H1 (cell line): ENCODE measurements at regions not wholly inside any gene's neighbourhood (a gene's known extent, or its start where the extent isn't known, plus 50 kb on each side); places are given as distances from the start of the nearest gene placed in this dataset.

ENCODE experiments used
- CTCF ChIA-PET: fragments of 300-600 bp; sonication (Branson Sonifier 250); formaldehyde crosslinking; loops from one replicate; lab custom pipeline; 2021; ENCODE audit not compliant: partially characterized antibody; lab: Charles Lee
- POLR2A ChIA-PET: fragments of 300-600 bp; sonication (Branson Sonifier 250); formaldehyde crosslinking; loops from one replicate; lab custom pipeline; 2021; ENCODE audit warnings: inconsistent platforms; ENCODE audit not compliant: partially characterized antibody; lab: Charles Lee
- DNase-seq, 2 experiments: peaks; one replicate each; pipeline versions ENCODE4 v3.0.0 to v3.0.0-alpha.2; 2010 to 2022; ENCODE audit warnings: low spot score in 2 of 2, low read depth in 1 of 2, mixed read lengths in 1 of 2
- FAIRE-seq: peaks from 2 replicates; lab custom pipeline; 2011; peaks lifted over from hg19 to GRCh38; lab: Jason Lieb, UNC
- H2AFZ ChIP-seq: 2 replicates; pipeline ENCODE4 v1.8.1; 2012; ENCODE audit warnings: low read length, inconsistent platforms
- H2AK5ac ChIP-seq: 2 replicates; pipeline ENCODE4 v1.6.1; 2013; ENCODE audit warnings: low read depth, low read length
- H2BK120ac ChIP-seq: replicated peaks from 2 replicates; pipeline ENCODE3; 2013; ENCODE audit warnings: low read depth, low read length, inconsistent platforms
- H2BK12ac ChIP-seq: 2 replicates; pipeline ENCODE4 v1.6.1; 2013; ENCODE audit warnings: low read depth, low read length
- H2BK15ac ChIP-seq: 2 replicates; pipeline ENCODE4 v1.6.1; 2013; ENCODE audit warnings: low read length
- H2BK20ac ChIP-seq: 2 replicates; pipeline ENCODE4 v1.6.1; 2013; ENCODE audit warnings: low read length
- H2BK5ac ChIP-seq: 2 replicates; pipeline ENCODE4 v1.6.1; 2013; ENCODE audit warnings: low read depth, low read length
- H3K14ac ChIP-seq: 2 replicates; pipeline ENCODE4 v1.6.1; 2013; ENCODE audit warnings: inconsistent platforms; ENCODE audit not compliant: insufficient read length
- H3K18ac ChIP-seq: 2 replicates; pipeline ENCODE4 v1.6.1; 2013; ENCODE audit warnings: low read length; ENCODE audit errors: extremely low read depth
- H3K23ac ChIP-seq: 2 replicates; pipeline ENCODE4 v1.6.1; 2013; ENCODE audit warnings: inconsistent platforms; ENCODE audit not compliant: insufficient read length
- H3K23me2 ChIP-seq: 2 replicates; pipeline ENCODE4 v1.6.1; 2013; ENCODE audit warnings: low read depth, low read length
- H3K27ac ChIP-seq: 2 replicates; pipeline ENCODE4 v1.6.1; 2011; ENCODE audit warnings: low read depth, low read length, inconsistent platforms
- H3K27me3 ChIP-seq, 4 experiments: replicated peaks in 1 of 4; 1 replicate in 1 of 4; 2 replicates in 3 of 4; pipeline versions ENCODE4 v1.6.1 to v1.8.1; 2011 to 2013; ENCODE audit warnings: low read length in 3 of 4, mild to moderate bottlenecking in 3 of 4, inconsistent platforms in 2 of 4, mixed read lengths in 2 of 4, moderate library complexity in 1 of 4; ENCODE audit not compliant: control insufficient read depth in 3 of 4, insufficient read depth in 3 of 4; ENCODE audit errors: extremely low read depth in 1 of 4
- H3K36me3 ChIP-seq, 4 experiments: 2 replicates each; pipeline versions ENCODE4 v1.6.1 to v1.8.1; 2011 to 2013; ENCODE audit warnings: mild to moderate bottlenecking in 4 of 4, low read length in 3 of 4, moderate library complexity in 2 of 4, control low read depth in 1 of 4, inconsistent platforms in 1 of 4; ENCODE audit not compliant: insufficient read depth in 4 of 4, control insufficient read depth in 2 of 4
- H3K4ac ChIP-seq: replicated peaks from 2 replicates; pipeline ENCODE3; 2013; ENCODE audit warnings: low read length, low read depth, mixed read lengths, inconsistent platforms; ENCODE audit not compliant: insufficient read length
- H3K4me1 ChIP-seq, 4 experiments: replicated peaks in 1 of 4; 1 replicate in 1 of 4; 2 replicates in 3 of 4; pipeline versions ENCODE4 v1.6.1 to v1.8.1; 2011 to 2013; ENCODE audit warnings: low read length in 3 of 4, inconsistent platforms in 2 of 4, mixed read lengths in 1 of 4; ENCODE audit not compliant: insufficient read depth in 4 of 4, control insufficient read depth in 3 of 4
- H3K4me2 ChIP-seq, 2 experiments: 2 replicates each; pipeline versions ENCODE4 v1.6.1 to v1.8.1; 2011 to 2013; ENCODE audit warnings: low read depth in 2 of 2, low read length in 2 of 2, control low read depth in 1 of 2, inconsistent platforms in 1 of 2, mild to moderate bottlenecking in 1 of 2; ENCODE audit not compliant: insufficient read depth in 1 of 2
- H3K4me3 ChIP-seq, 4 experiments: fragments of 200-600, 300-600 bp in 1 of 4; sonication (generic), shearing (Covaris generic), sonication (Bioruptor Twin) in 1 of 4; 2 replicates each; pipeline versions ENCODE4 v1.5.1 to v1.8.1; 2011 to 2016; ENCODE audit warnings: low read length in 4 of 4, low read depth in 3 of 4, control low read depth in 2 of 4, inconsistent platforms in 2 of 4, mild to moderate bottlenecking in 2 of 4, mixed read lengths in 1 of 4, moderate library complexity in 1 of 4; ENCODE audit not compliant: insufficient read depth in 2 of 4; ENCODE audit errors: extremely low read depth in 1 of 4
- H3K56ac ChIP-seq: replicated peaks from 2 replicates; pipeline ENCODE3; 2013; ENCODE audit warnings: low read depth, mild to moderate bottlenecking, mixed read lengths, low read length, inconsistent platforms; ENCODE audit not compliant: insufficient read length
- H3K79me1 ChIP-seq: 2 replicates; pipeline ENCODE4 v1.6.1; 2013; ENCODE audit warnings: low read depth, low read length, control low read depth
- H3K79me2 ChIP-seq, 2 experiments: 2 replicates each; pipeline versions ENCODE4 v1.6.1 to v1.8.1; 2012 to 2013; ENCODE audit warnings: low read length in 2 of 2, mild to moderate bottlenecking in 2 of 2, inconsistent platforms in 1 of 2; ENCODE audit not compliant: insufficient read depth in 2 of 2, control insufficient read depth in 1 of 2
- H3K9ac ChIP-seq, 4 experiments: replicated peaks in 1 of 4; 1 replicate in 1 of 4; 2 replicates in 3 of 4; pipeline versions ENCODE4 v1.6.1 to v1.8.1; 2011 to 2013; ENCODE audit warnings: low read depth in 3 of 4, low read length in 3 of 4, control low read depth in 2 of 4, mild to moderate bottlenecking in 2 of 4, moderate library complexity in 2 of 4, inconsistent platforms in 1 of 4; ENCODE audit errors: extremely low read depth in 1 of 4
- H3K9me3 ChIP-seq, 2 experiments: 2 replicates each; pipeline versions ENCODE4 v1.6.1 to v1.8.1; 2012 to 2013; ENCODE audit warnings: mild to moderate bottlenecking in 2 of 2, moderate library complexity in 2 of 2, control low read depth in 1 of 2, inconsistent platforms in 1 of 2, low read depth in 1 of 2, low read length in 1 of 2, mixed read lengths in 1 of 2; ENCODE audit not compliant: insufficient read depth in 2 of 2
- H4K20me1 ChIP-seq, 2 experiments: replicated peaks in 1 of 2; 2 replicates each; pipeline versions ENCODE3 to v1.8.1; 2011 to 2013; ENCODE audit warnings: inconsistent platforms in 2 of 2, low read length in 2 of 2, mild to moderate bottlenecking in 1 of 2; ENCODE audit not compliant: insufficient read depth in 2 of 2, control insufficient read depth in 1 of 2
- H4K5ac ChIP-seq: 2 replicates; pipeline ENCODE4 v1.6.1; 2013; ENCODE audit warnings: low read length, low read depth, mixed read lengths, inconsistent platforms; ENCODE audit not compliant: insufficient read length
- H4K8ac ChIP-seq: 2 replicates; pipeline ENCODE4 v1.8.0; 2013; ENCODE audit warnings: mild to moderate bottlenecking, moderate library complexity, low read length, inconsistent platforms; ENCODE audit not compliant: insufficient read depth; ENCODE audit errors: extremely low read depth
- H4K91ac ChIP-seq: replicated peaks from 2 replicates; pipeline ENCODE3; 2013; ENCODE audit warnings: low read length, mixed read lengths, inconsistent platforms; ENCODE audit not compliant: insufficient read length
- BRCA1 ChIP-seq: IDR thresholded peaks from 2 replicates; pipeline ENCODE4 v1.6.1; 2012; ENCODE audit warnings: low read depth, low read length, improper control_type of control experiment
- CHD1 ChIP-seq: IDR thresholded peaks from 2 replicates; pipeline ENCODE4 v1.6.1; 2012; ENCODE audit warnings: low read depth, low read length, improper control_type of control experiment
- EZH2 ChIP-seq: fragments of 200-600 bp; sonication (generic); IDR thresholded peaks from 2 replicates; pipeline ENCODE4 v1.7.1; 2012; ENCODE audit warnings: low read depth, mild to moderate bottlenecking, moderate library complexity, low read length, inconsistent platforms; ENCODE audit not compliant: severe bottlenecking
- RBBP5 ChIP-seq: IDR thresholded peaks from 2 replicates; pipeline ENCODE4 v1.7.1; 2012; ENCODE audit warnings: low read depth, mild to moderate bottlenecking, inconsistent platforms, low read length, moderate library complexity, borderline replicate concordance
- SAP30 ChIP-seq: fragments of 300-600 bp; sonication (generic); IDR thresholded peaks from 2 replicates; pipeline ENCODE4 v1.7.1; 2012; ENCODE audit warnings: low read length, moderate library complexity, mild to moderate bottlenecking, inconsistent platforms; ENCODE audit not compliant: insufficient read depth, insufficient replicate concordance
- SP1 ChIP-seq: IDR thresholded peaks from 2 replicates; pipeline ENCODE4 v1.6.1; 2011; ENCODE audit warnings: low read depth, low read length
- TAF7 ChIP-seq: optimal IDR thresholded peaks from 2 replicates; pipeline ENCODE3; 2011; ENCODE audit warnings: low read depth, mild to moderate bottlenecking, inconsistent platforms, low read length, moderate library complexity, borderline replicate concordance
- WGBS, 2 experiments: shearing (Covaris generic) in 1 of 2; methylation state at CpG; one replicate each; pipeline versions ENCODE4 v1.1.6 to v1.1.7; 2013 to 2015; ENCODE audit warnings: low lambda C conversion rate in 2 of 2, mixed read lengths in 2 of 2, inconsistent platforms in 1 of 2, low coverage in 1 of 2, missing lambda C conversion rate in 1 of 2; ENCODE audit not compliant: insufficient replicate concordance in 2 of 2, insufficient coverage in 1 of 2, insufficient read length in 1 of 2; ENCODE audit errors: extremely low coverage in 1 of 2, missing lambda C conversion rate in 1 of 2; 5-methylcytosine and 5-hydroxymethylcytosine counted together
- TF ChIP-seq, protein P1 (sequence below): IDR thresholded peaks from 2 replicates; pipeline ENCODE4 v1.6.1; 2011; ENCODE audit warnings: low read depth, mild to moderate bottlenecking, low read length; ENCODE audit not compliant: insufficient read depth

DNA sequence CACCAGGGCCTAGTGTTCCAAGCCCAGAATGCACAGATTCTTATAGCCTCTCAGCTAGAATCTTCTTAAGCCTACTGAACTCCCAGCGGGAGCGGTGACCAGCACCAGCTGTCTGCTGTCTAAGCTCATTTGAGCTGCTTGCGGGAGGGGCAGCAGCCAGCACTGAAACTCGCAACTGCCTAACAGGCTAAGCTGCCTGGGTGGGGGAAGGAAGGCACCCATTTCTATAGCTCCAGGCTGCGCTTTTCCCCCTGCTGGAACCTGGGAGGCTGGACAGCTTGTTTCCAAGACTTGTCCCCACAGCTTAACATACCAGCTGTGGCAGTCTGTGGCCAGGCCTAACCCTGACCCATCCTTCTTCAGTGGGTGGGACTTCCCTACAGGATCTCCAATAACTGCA, 512.9 kb downstream of the EFNA5 start:
- no peak for TF ChIP-seq TAF7
- no peak for TF ChIP-seq BRCA1
- no peak for TF ChIP-seq EZH2
- no peak for TF ChIP-seq SAP30
- TF ChIP-seq, protein P1, sequence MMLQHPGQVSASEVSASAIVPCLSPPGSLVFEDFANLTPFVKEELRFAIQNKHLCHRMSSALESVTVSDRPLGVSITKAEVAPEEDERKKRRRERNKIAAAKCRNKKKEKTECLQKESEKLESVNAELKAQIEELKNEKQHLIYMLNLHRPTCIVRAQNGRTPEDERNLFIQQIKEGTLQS: no peak
- TF ChIP-seq SP1: no peak
- TF ChIP-seq RBBP5: no peak
- TF ChIP-seq CHD1: no peak
- Histone ChIP-seq H2BK20ac (no peak overlapping the region), H3K56ac (no peak overlapping the region), H3K79me1 (no peaks in the 10 kb centered on the region), H3K4me1 (no peaks in the 10 kb centered on the region), H3K36me3 (no peaks in the 10 kb centered on the region), H3K4me3 (no peak overlapping the region), H4K20me1 (no peaks in the 10 kb centered on the region), H3K14ac (no peak overlapping the region), H2BK12ac (no peak overlapping the region), H2AFZ (peak overlapping the region; percentile 52; the same call in 1 of the 2 replicates), H2BK120ac (no peak overlapping the region), H3K27me3 (no peaks in the 10 kb centered on the region), H2BK5ac (no peak overlapping the region), H3K23ac (no peak overlapping the region), H4K8ac (no peak overlapping the region), H4K5ac (no peak overlapping the region), H3K18ac (no peak overlapping the region), H2AK5ac (no peak overlapping the region), H3K27ac (no peak overlapping the region), H3K4me2 (no peak overlapping the region), H3K79me2 (no peaks in the 10 kb centered on the region), H4K91ac (no peak overlapping the region), H3K9me3 (no peaks in the 10 kb centered on the region), H3K9ac (no peak overlapping the region), H3K4ac (no peak overlapping the region), H2BK15ac (no peak overlapping the region), H3K23me2 (no peaks in the 10 kb centered on the region)
- FAIRE-seq (no peak), DNase-seq (no peak)
- WGBS, 2 experiments: 96% methylated on average over 5 of the region's 5 CpGs; no CpG with 5 or more reads in 1 of the 2 experiments
- POLR2A ChIA-PET: no interaction called here
- CTCF ChIA-PET: interaction anchor here (1.0 kb wide), 1 partner anchor 11 kb away, joined by 4 read pairs; no protein-coding TSS in a partner anchor
